T-helper 2 cell treated with Interferon-gamma antibody and Interleukin-4, amounts not matched to agents 5 μg/mL and 100 μg/mL, for 36 hours (primary cell): ENCODE measurements at regions not wholly inside any gene's neighbourhood (a gene's known extent, or its start where the extent isn't known, plus 50 kb on each side); places are given as distances from the start of the nearest gene placed in this dataset.

ENCODE experiments used
- DNase-seq: peaks from one replicate; pipeline ENCODE4 v3.0.0; 2021; ENCODE audit warnings: low spot score
- H3K27ac Mint-ChIP-seq: one replicate; pipeline ENCODE4 v1.8.0; 2021; ENCODE audit warnings: mild to moderate bottlenecking, mixed read lengths
- H3K27me3 Mint-ChIP-seq: one replicate; pipeline ENCODE4 v1.8.0; 2021; ENCODE audit warnings: low read depth, mixed read lengths
- H3K36me3 Mint-ChIP-seq: one replicate; pipeline ENCODE4 v1.8.0; 2021; ENCODE audit warnings: low read depth, mixed read lengths
- H3K4me1 Mint-ChIP-seq: one replicate; pipeline ENCODE4 v1.8.0; 2021; ENCODE audit warnings: low read depth, mixed read lengths
- H3K4me3 Mint-ChIP-seq: one replicate; pipeline ENCODE4 v1.8.0; 2022; ENCODE audit warnings: mild to moderate bottlenecking, moderate library complexity, mixed read lengths
- H3K9me3 Mint-ChIP-seq: one replicate; pipeline ENCODE4 v1.8.0; 2021; ENCODE audit warnings: mixed read lengths

GRCh38 chr14:44812672-44813071 lies 149.1 kb downstream of the KLHL28 start:
- Mint-ChIP-seq H3K4me3 (no peak overlapping the region), H3K4me1 (no peaks in the 10 kb centered on the region), H3K36me3 (no peaks in the 10 kb centered on the region), H3K27me3 (peaks cover 4% of the 10 kb centered on the region), H3K27ac (no peak overlapping the region), H3K9me3 (no peaks in the 10 kb centered on the region)
- no peak for DNase-seq

- Mint-ChIP-seq H3K36me3 (no peaks in the 10 kb centered on the region), H3K27ac (no peak overlapping the region), H3K4me3 (no peak overlapping the region)
Observed at GRCh38 chr14:44804391-44804790, 157.4 kb downstream of the KLHL28 start.

GRCh38 chr14:44803239-44803905 lies 158.4 kb downstream of the KLHL28 start:
- H3K4me1 Mint-ChIP-seq: no peaks in the 10 kb centered on the region
- no peak overlapping the region for H3K27ac Mint-ChIP-seq
- H3K36me3 Mint-ChIP-seq: no peaks in the 10 kb centered on the region
- H3K4me3 Mint-ChIP-seq: no peak overlapping the region
- no peak for DNase-seq
- H3K27me3 Mint-ChIP-seq: no peaks in the 10 kb centered on the region
- H3K9me3 Mint-ChIP-seq: no peaks in the 10 kb centered on the region

More at GRCh38 chr14:44804391-44804790, 157.4 kb downstream of the KLHL28 start:
- Mint-ChIP-seq H3K27me3 (no peaks in the 10 kb centered on the region), H3K9me3 (no peaks in the 10 kb centered on the region), H3K4me1 (no peaks in the 10 kb centered on the region)
- DNase-seq: no peak

GRCh38 chr14:44798386-44799242 lies 163.1 kb downstream of the KLHL28 start:
- H3K27me3 Mint-ChIP-seq: no peaks in the 10 kb centered on the region
- no peaks in the 10 kb centered on the region for H3K36me3 Mint-ChIP-seq
- H3K9me3 Mint-ChIP-seq: no peaks in the 10 kb centered on the region
- no peak for DNase-seq
- H3K27ac Mint-ChIP-seq: no peak overlapping the region
- H3K4me1 Mint-ChIP-seq: no peaks in the 10 kb centered on the region
- no peak overlapping the region for H3K4me3 Mint-ChIP-seq

- H3K27ac Mint-ChIP-seq: no peak overlapping the region
- no peaks in the 10 kb centered on the region for H3K9me3 Mint-ChIP-seq
- H3K4me3 Mint-ChIP-seq: no peak overlapping the region
- H3K27me3 Mint-ChIP-seq: no peaks in the 10 kb centered on the region
- DNase-seq: no peak
- H3K36me3 Mint-ChIP-seq: no peaks in the 10 kb centered on the region
- no peaks in the 10 kb centered on the region for H3K4me1 Mint-ChIP-seq
Observed at GRCh38 chr14:44795725-44796124, 166.0 kb downstream of the KLHL28 start.

GRCh38 chr14:44791730-44792129 lies 170.0 kb downstream of the KLHL28 start:
- H3K4me3 Mint-ChIP-seq: no peak overlapping the region
- no peak overlapping the region for H3K27ac Mint-ChIP-seq
- DNase-seq: no peak
- no peaks in the 10 kb centered on the region for H3K36me3 Mint-ChIP-seq
- H3K27me3 Mint-ChIP-seq: no peaks in the 10 kb centered on the region
- H3K4me1 Mint-ChIP-seq: no peaks in the 10 kb centered on the region
- H3K9me3 Mint-ChIP-seq: no peaks in the 10 kb centered on the region

- no peaks in the 10 kb centered on the region for H3K9me3 Mint-ChIP-seq
- H3K36me3 Mint-ChIP-seq: no peaks in the 10 kb centered on the region
- no peak for DNase-seq
- H3K4me3 Mint-ChIP-seq: no peak overlapping the region
- H3K4me1 Mint-ChIP-seq: no peaks in the 10 kb centered on the region
- no peaks in the 10 kb centered on the region for H3K27me3 Mint-ChIP-seq
- no peak overlapping the region for H3K27ac Mint-ChIP-seq
Observed at GRCh38 chr14:44788612-44789011, 173.1 kb downstream of the KLHL28 start.

GRCh38 chr14:44785096-44785495 lies 176.7 kb downstream of the KLHL28 start:
- H3K27me3 Mint-ChIP-seq: no peaks in the 10 kb centered on the region

GRCh38 chr14:44783901-44784300 lies 177.8 kb downstream of the KLHL28 start:
- H3K4me3 Mint-ChIP-seq: no peak overlapping the region
- no peaks in the 10 kb centered on the region for H3K27me3 Mint-ChIP-seq
- no peaks in the 10 kb centered on the region for H3K4me1 Mint-ChIP-seq
- DNase-seq: no peak
- no peaks in the 10 kb centered on the region for H3K9me3 Mint-ChIP-seq
- H3K27ac Mint-ChIP-seq: no peak overlapping the region
- H3K36me3 Mint-ChIP-seq: no peaks in the 10 kb centered on the region

More at GRCh38 chr14:44785096-44785495, 176.7 kb downstream of the KLHL28 start:
- Mint-ChIP-seq H3K36me3 (no peaks in the 10 kb centered on the region), H3K27ac (no peak overlapping the region), H3K4me1 (no peaks in the 10 kb centered on the region), H3K4me3 (no peak overlapping the region), H3K9me3 (no peaks in the 10 kb centered on the region)
- DNase-seq: no peak

- no peaks in the 10 kb centered on the region for H3K9me3 Mint-ChIP-seq
Observed at GRCh38 chr14:44782775-44783238, 178.9 kb downstream of the KLHL28 start.

GRCh38 chr14:44780989-44781388 lies 180.8 kb downstream of the KLHL28 start:
- Mint-ChIP-seq H3K27ac (no peak overlapping the region), H3K4me3 (no peak overlapping the region), H3K9me3 (no peaks in the 10 kb centered on the region), H3K27me3 (no peaks in the 10 kb centered on the region), H3K36me3 (no peaks in the 10 kb centered on the region), H3K4me1 (no peaks in the 10 kb centered on the region)
- no peak for DNase-seq

More at GRCh38 chr14:44782775-44783238, 178.9 kb downstream of the KLHL28 start:
- no peak for DNase-seq
- H3K27ac Mint-ChIP-seq: no peak overlapping the region
- no peak overlapping the region for H3K4me3 Mint-ChIP-seq
- H3K4me1 Mint-ChIP-seq: no peaks in the 10 kb centered on the region
- H3K36me3 Mint-ChIP-seq: no peaks in the 10 kb centered on the region
- no peaks in the 10 kb centered on the region for H3K27me3 Mint-ChIP-seq

- DNase-seq: no peak
- Mint-ChIP-seq H3K4me1 (no peaks in the 10 kb centered on the region), H3K27me3 (no peaks in the 10 kb centered on the region), H3K9me3 (no peaks in the 10 kb centered on the region), H3K27ac (no peak overlapping the region), H3K36me3 (no peaks in the 10 kb centered on the region), H3K4me3 (no peak overlapping the region)
Observed at GRCh38 chr14:44778604-44779003, 183.1 kb downstream of the KLHL28 start.

GRCh38 chr14:44777584-44777983 lies 184.2 kb downstream of the KLHL28 start:
- H3K9me3 Mint-ChIP-seq: no peaks in the 10 kb centered on the region
- H3K36me3 Mint-ChIP-seq: no peaks in the 10 kb centered on the region
- no peaks in the 10 kb centered on the region for H3K4me1 Mint-ChIP-seq
- H3K27ac Mint-ChIP-seq: no peak overlapping the region
- no peak for DNase-seq
- H3K4me3 Mint-ChIP-seq: no peak overlapping the region
- no peaks in the 10 kb centered on the region for H3K27me3 Mint-ChIP-seq

GRCh38 chr14:44775248-44775647 lies 186.5 kb downstream of the KLHL28 start:
- Mint-ChIP-seq H3K36me3 (no peaks in the 10 kb centered on the region), H3K4me1 (no peaks in the 10 kb centered on the region), H3K9me3 (no peaks in the 10 kb centered on the region), H3K4me3 (no peak overlapping the region), H3K27me3 (no peaks in the 10 kb centered on the region), H3K27ac (no peak overlapping the region)
- no peak for DNase-seq
